Thoracic aorta (tissue), 2 donors: ENCODE measurements at regions not wholly inside any gene's neighbourhood (a gene's known extent, or its start where the extent isn't known, plus 50 kb on each side); places are given as distances from the start of the nearest gene placed in this dataset.

Source experiments
- ATAC-seq: fragments of 150-250 bp; one replicate; pipeline ENCODE4 v1.8.0; 2017; ENCODE audit warnings: low read depth; ENCODE audit not compliant: insufficient number of reproducible peaks, low FRiP score
- DNase-seq: peaks from one replicate; pipeline ENCODE4 v3.0.0-alpha.2; 2020; ENCODE audit warnings: low spot score
- H3K27ac ChIP-seq, 2 donors: fragments of 200-600 bp; sonication (generic); 1 replicate in 1 of 2; 2 replicates in 1 of 2; pipeline ENCODE4 v1.5.1; 2016; ENCODE audit warnings: mild to moderate bottlenecking in 2 of 2, moderate library complexity in 2 of 2
- H3K27me3 ChIP-seq: fragments of 200-600 bp; sonication (generic); replicated peaks from 2 replicates; pipeline ENCODE4 v1.6.0; 2016; ENCODE audit warnings: mild to moderate bottlenecking; ENCODE audit not compliant: insufficient read depth
- H3K36me3 ChIP-seq: fragments of 200-600 bp; sonication (generic); one replicate; pipeline ENCODE4 v1.5.1; 2016
- H3K4me1 ChIP-seq, 2 donors: fragments of 200-600 bp; sonication (generic); 1 replicate in 1 of 2; 2 replicates in 1 of 2; pipeline versions ENCODE4 v1.5.1 to v1.6.0; 2016; ENCODE audit warnings: low read depth in 2 of 2, mild to moderate bottlenecking in 1 of 2; ENCODE audit not compliant: control insufficient read depth in 1 of 2
- H3K4me3 ChIP-seq: fragments of 200-600 bp; sonication (generic); 2 replicates; pipeline ENCODE4 v1.5.1; 2016; ENCODE audit warnings: mild to moderate bottlenecking
- H3K9me3 ChIP-seq: fragments of 200-600 bp; sonication (generic); 2 replicates; pipeline ENCODE4 v1.5.1; 2016
- TF ChIP-seq, protein P1 (sequence below): fragments of 200-600 bp; sonication (generic); IDR thresholded peaks from one replicate; pipeline ENCODE4 v1.5.1; 2019; ENCODE audit warnings: antibody characterized with exemption

DNA sequence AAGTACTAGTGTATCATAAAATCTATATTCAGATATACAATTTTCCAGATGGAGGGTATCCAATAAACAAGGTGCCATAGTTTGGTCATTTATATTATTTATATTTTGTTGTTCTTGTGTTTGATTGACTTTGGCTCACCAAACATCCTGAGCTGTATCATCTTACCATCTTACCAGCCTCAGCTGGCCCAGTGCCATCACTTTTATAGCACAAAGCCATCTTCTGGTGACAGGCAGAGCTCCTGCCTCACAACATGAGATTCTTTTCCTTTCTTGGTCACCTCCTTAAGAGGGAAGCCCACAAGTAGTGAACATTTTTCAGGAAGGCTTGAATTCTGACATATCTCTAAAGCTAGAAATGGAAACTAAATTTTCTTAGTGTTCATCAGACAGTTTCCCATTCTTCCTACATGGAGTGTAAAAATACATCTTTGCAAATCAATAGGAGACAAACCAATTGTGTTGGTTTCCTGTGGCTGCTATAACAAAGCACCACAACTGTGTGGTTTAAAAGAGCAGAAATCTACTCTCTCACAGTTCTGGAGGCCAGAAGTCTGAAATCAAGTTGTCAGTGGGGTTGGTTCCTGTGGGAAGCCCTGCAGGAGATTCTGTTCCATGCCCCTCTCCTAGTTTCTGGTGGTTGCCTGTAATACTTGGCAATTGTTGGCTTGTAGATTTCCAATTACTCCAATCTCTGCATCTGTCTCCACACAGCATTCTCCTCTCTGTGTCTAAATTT, 341.8 kb downstream of the MAN2A1 start:
- H3K27me3 ChIP-seq, result no peaks in the 10 kb centered on the region
- H3K4me1 ChIP-seq, result peaks cover 0 to 7% of the 10 kb centered on the region in 2 donors
- H3K9me3 ChIP-seq, result no peaks in the 10 kb centered on the region
- TF ChIP-seq, protein P1, sequence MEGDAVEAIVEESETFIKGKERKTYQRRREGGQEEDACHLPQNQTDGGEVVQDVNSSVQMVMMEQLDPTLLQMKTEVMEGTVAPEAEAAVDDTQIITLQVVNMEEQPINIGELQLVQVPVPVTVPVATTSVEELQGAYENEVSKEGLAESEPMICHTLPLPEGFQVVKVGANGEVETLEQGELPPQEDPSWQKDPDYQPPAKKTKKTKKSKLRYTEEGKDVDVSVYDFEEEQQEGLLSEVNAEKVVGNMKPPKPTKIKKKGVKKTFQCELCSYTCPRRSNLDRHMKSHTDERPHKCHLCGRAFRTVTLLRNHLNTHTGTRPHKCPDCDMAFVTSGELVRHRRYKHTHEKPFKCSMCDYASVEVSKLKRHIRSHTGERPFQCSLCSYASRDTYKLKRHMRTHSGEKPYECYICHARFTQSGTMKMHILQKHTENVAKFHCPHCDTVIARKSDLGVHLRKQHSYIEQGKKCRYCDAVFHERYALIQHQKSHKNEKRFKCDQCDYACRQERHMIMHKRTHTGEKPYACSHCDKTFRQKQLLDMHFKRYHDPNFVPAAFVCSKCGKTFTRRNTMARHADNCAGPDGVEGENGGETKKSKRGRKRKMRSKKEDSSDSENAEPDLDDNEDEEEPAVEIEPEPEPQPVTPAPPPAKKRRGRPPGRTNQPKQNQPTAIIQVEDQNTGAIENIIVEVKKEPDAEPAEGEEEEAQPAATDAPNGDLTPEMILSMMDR, result no peak
- DNase-seq, result no peak
- H3K36me3 ChIP-seq, result no peaks in the 10 kb centered on the region
- no peak overlapping the region for H3K4me3 ChIP-seq
- ATAC-seq, result no peak
- H3K27ac ChIP-seq, result no peak overlapping the region

DNA sequence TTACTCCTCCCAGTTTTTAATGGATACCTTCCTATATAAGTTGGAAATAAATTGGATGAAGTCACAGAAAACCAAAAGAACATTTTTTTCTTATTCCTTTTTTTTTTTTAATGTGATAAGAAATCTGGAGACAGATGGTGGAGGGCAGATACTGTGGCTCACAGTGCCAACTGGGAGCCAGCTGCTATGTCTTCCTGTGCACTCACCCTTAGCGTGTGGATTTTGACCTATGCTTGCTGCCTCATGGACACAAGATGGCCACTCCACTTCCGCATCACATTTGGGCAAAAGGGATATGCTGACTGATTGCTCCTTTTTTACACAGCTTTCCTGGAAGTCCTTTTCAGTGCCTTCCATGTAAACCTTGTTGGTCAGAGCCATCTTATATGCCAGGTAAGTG, 342.6 kb downstream of the MAN2A1 start:
- no peak for ATAC-seq
- H3K36me3 ChIP-seq, result no peaks in the 10 kb centered on the region
- no peak overlapping the region for H3K27ac ChIP-seq
- peaks cover 0 to 7% of the 10 kb centered on the region in 2 donors for H3K4me1 ChIP-seq
- H3K9me3 ChIP-seq, result no peaks in the 10 kb centered on the region
- no peaks in the 10 kb centered on the region for H3K27me3 ChIP-seq
- H3K4me3 ChIP-seq, result no peak overlapping the region
- TF ChIP-seq, protein P1, result no peak
- no peak for DNase-seq

DNA sequence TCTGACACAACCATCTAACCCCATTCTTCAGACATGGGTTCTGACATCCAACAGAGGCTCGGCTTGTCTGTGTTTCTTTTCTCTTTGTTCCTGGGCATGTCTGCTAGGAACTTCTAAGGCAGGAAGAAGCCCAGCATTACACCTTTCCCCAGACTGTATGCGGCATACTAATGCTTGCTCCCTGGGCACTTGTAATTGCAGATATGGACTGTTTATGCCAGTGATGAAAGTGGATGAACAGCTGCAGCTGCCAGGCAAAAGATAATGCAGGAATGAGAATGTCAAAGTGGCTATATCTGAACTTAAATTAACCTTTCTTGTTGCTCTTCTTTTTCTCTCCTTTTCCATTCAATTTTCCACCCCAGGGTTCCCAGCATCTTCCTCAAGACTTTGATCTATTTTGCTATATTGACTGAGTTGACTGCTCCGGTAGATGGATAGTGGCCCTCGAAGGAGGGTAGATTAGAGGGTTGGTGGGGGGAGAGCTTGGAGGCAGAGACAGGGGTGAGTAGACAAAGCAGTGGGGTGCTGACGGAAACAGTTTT, 344.4 kb downstream of the MAN2A1 start:
- H3K36me3 ChIP-seq, result no peaks in the 10 kb centered on the region
- no peak for ATAC-seq
- H3K27me3 ChIP-seq, result no peaks in the 10 kb centered on the region
- H3K27ac ChIP-seq, result no peak overlapping the region
- peaks cover 5% of the 10 kb centered on the region in 2 donors for H3K4me1 ChIP-seq
- DNase-seq, result no peak
- H3K4me3 ChIP-seq, result no peak overlapping the region
- TF ChIP-seq, protein P1, result no peak
- H3K9me3 ChIP-seq, result no peaks in the 10 kb centered on the region

GRCh38 chr5:110038297-110038997, 348.7 kb downstream of the MAN2A1 start:
- ATAC-seq, result peak; percentile 74
- DNase-seq, result no peak
- peak overlapping the region; percentile 12 for H3K4me3 ChIP-seq

DNA sequence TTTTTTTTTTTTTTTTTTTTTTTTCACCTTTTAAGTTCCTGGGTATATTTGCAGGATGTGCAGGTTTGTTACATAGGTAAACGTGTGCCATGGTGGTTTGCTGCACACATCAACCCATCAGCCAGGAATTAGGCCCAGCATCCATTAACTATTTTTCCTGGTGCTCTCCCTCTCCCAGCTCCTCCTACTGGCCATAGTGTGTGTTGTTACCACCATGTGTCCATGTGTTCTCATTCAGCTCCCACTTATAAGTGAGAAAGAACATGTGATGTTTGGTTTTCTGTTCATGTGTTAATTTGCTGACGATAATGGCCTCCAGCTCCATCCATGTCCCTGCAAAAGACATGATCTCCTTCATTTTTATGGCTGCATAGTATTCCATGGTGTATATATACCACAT, 350.5 kb downstream of the MAN2A1 start:
- no peaks in the 10 kb centered on the region for H3K36me3 ChIP-seq
- H3K9me3 ChIP-seq, result peaks cover 3% of the 10 kb centered on the region
- H3K27ac ChIP-seq, result no peak overlapping the region
- H3K4me1 ChIP-seq, result peaks cover 5% of the 10 kb centered on the region in 2 donors
- H3K27me3 ChIP-seq, result no peaks in the 10 kb centered on the region
- no peak for DNase-seq
- TF ChIP-seq, protein P1, result no peak
- H3K4me3 ChIP-seq, result no peak overlapping the region
- no peak for ATAC-seq

More at GRCh38 chr5:110038297-110038997, 348.7 kb downstream of the MAN2A1 start:
- Histone ChIP-seq H3K36me3 (no peaks in the 10 kb centered on the region), H3K27me3 (no peaks in the 10 kb centered on the region), H3K9me3 (peaks cover 3% of the 10 kb centered on the region), H3K27ac (peak overlapping the region; percentile 47 to 66), H3K4me1 (peaks cover 5% of the 10 kb centered on the region in 2 donors)
- TF ChIP-seq, protein P1, result no peak
